ENCODE measurements at regions not wholly inside any gene's neighbourhood (a gene's known extent, or its start where the extent isn't known, plus 50 kb on each side); places are given as distances from the start of the nearest gene placed in this dataset.

DNA sequence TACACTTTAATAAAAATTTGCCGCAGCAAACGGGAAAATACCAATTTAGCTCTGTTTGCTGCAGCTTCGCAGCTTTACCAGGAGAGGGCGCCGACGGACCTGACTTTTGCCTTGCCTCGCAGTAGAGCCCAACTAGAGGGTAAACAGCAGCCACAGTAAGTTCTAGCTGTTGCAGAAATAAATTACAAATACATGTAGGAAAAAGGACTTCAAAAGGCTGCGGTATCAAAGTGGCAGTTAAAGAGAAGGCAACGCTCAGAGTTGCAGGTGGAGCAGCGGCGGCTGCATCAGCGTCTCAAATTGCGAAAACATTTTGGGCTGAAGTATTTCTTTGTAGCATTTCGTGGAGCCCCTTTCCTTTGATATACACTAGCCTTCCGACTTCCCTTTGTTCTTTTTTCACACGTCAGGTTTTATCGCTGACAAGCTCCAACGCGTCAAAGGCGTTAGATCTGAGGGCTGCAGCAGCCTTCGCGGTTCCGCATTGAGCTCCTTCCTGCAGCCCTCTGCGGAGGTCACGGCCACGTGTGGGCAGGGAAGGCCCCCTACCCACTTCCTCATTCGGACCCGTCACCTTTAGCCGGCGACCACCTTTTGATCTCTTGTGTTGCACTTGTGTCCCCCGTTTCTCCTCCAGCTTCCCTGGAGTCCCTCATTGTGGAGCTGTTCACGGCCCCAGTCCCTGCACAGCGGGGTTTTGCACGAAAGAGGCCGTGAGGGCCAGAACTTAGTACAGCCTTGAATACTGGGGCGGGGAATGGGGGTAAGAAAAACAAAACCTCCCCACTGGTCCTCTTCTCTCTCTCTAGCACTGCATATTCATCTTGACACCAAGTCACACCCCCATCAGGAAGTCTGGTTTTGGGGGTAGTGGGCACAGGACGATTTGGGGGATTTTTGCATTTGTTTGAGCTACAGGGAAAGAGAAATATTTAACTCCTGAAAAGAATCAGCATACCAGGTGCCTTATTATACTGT lies 72.8 kb downstream of the S1PR1 start:
- Mint-ChIP-seq H3K4me1 (ENCODE audit: low read depth in 2 of 2) (peaks cover 78 to 85% of the 10 kb centered on the region in 2 donors), H3K27me3 (no peaks in the 10 kb centered on the region), H3K9me3 (no peaks in the 10 kb centered on the region), H3K36me3 (no peaks in the 10 kb centered on the region), H3K27ac (peak overlapping the region; percentile 78 to 89), H3K4me3 (peak overlapping the region; percentile 86)
- ATAC-seq (peak; percentile 75 to 78), DNase-seq (ENCODE audit: low spot score) (peak; percentile 75)

GRCh38 chr1:101310506-101310905 lies 73.7 kb downstream of the S1PR1 start:
- H3K4me1 Mint-ChIP-seq (ENCODE audit: low read depth in 2 of 2) = peaks cover 84 to 85% of the 10 kb centered on the region in 2 donors
- no peak for ATAC-seq

GRCh38 chr1:101311146-101311920 lies 74.5 kb downstream of the S1PR1 start:
- Mint-ChIP-seq H3K4me1 (ENCODE audit: low read depth in 2 of 2) (peaks cover 83 to 84% of the 10 kb centered on the region in 2 donors), H3K36me3 (no peaks in the 10 kb centered on the region), H3K27me3 (no peaks in the 10 kb centered on the region), H3K9me3 (no peaks in the 10 kb centered on the region), H3K27ac (peak overlapping the region; percentile 78 to 89), H3K4me3 (peak overlapping the region; percentile 86)
- ATAC-seq = no peak
- no peak for DNase-seq (ENCODE audit: low spot score)

More at GRCh38 chr1:101310506-101310905, 73.7 kb downstream of the S1PR1 start:
- Mint-ChIP-seq H3K4me3 (peak overlapping the region; percentile 86), H3K27ac (peak overlapping the region; percentile 78 to 89), H3K9me3 (no peaks in the 10 kb centered on the region), H3K27me3 (no peaks in the 10 kb centered on the region), H3K36me3 (no peaks in the 10 kb centered on the region)
- no peak for DNase-seq (ENCODE audit: low spot score)

GRCh38 chr1:101312147-101312546 lies 75.3 kb downstream of the S1PR1 start:
- Mint-ChIP-seq H3K4me1 (ENCODE audit: low read depth in 2 of 2) (peaks cover 77 to 79% of the 10 kb centered on the region in 2 donors), H3K9me3 (no peaks in the 10 kb centered on the region), H3K27me3 (no peaks in the 10 kb centered on the region), H3K4me3 (peak overlapping the region; percentile 86), H3K36me3 (no peaks in the 10 kb centered on the region), H3K27ac (peak overlapping the region; percentile 78 to 89)
- DNase-seq (ENCODE audit: low spot score) (no peak), ATAC-seq (peak; percentile 37 to 56)

GRCh38 chr1:101313356-101313755 lies 76.5 kb downstream of the S1PR1 start:
- Mint-ChIP-seq H3K4me1 (ENCODE audit: low read depth in 2 of 2) (peaks cover 71 to 72% of the 10 kb centered on the region in 2 donors), H3K36me3 (no peaks in the 10 kb centered on the region), H3K27ac (peak overlapping the region; percentile 78 to 89), H3K9me3 (no peaks in the 10 kb centered on the region), H3K27me3 (no peaks in the 10 kb centered on the region), H3K4me3 (peak overlapping the region; percentile 86)
- DNase-seq (ENCODE audit: low spot score) = no peak
- ATAC-seq = no peak

DNA sequence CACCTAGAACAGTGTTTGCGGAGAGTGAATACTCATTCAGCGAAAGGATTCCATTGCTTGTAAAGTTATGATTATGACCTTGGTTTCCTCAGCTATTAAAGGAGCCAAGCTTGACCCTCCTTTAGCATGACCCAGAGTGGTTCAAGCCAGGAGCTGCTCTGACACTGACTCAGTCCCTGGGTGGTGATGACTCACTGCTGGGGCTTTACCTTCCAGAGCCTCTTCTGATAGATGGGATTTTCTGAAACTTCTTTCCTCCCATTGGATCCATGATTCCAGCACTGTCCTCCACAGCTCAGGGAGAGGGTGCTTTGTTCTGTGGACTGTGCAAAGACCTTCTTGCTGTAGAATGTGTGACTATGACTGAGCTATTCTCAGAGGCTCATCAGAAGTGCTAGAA lies 77.4 kb downstream of the S1PR1 start:
- peak; percentile 77 to 82 for ATAC-seq
- peaks cover 65 to 66% of the 10 kb centered on the region in 2 donors for H3K4me1 Mint-ChIP-seq (ENCODE audit: low read depth in 2 of 2)
- H3K36me3 Mint-ChIP-seq = no peaks in the 10 kb centered on the region
- H3K27me3 Mint-ChIP-seq = no peaks in the 10 kb centered on the region
- no peaks in the 10 kb centered on the region for H3K9me3 Mint-ChIP-seq
- DNase-seq (ENCODE audit: low spot score) = peak; percentile 70
- peak overlapping the region; percentile 78 to 89 for H3K27ac Mint-ChIP-seq
- H3K4me3 Mint-ChIP-seq = peak overlapping the region; percentile 13

GRCh38 chr1:101316256-101316655 lies 79.4 kb downstream of the S1PR1 start:
- no peak for DNase-seq (ENCODE audit: low spot score)
- H3K9me3 Mint-ChIP-seq = no peaks in the 10 kb centered on the region
- H3K27me3 Mint-ChIP-seq = no peaks in the 10 kb centered on the region
- H3K4me1 Mint-ChIP-seq (ENCODE audit: low read depth in 2 of 2) = peaks cover 45 to 48% of the 10 kb centered on the region in 2 donors
- no peak overlapping the region for H3K4me3 Mint-ChIP-seq
- ATAC-seq = no peak
- H3K36me3 Mint-ChIP-seq = no peaks in the 10 kb centered on the region
- H3K27ac Mint-ChIP-seq = no peak overlapping the region

- ATAC-seq (no peak), DNase-seq (ENCODE audit: low spot score) (no peak)
- H3K36me3 Mint-ChIP-seq = no peaks in the 10 kb centered on the region
- no peak overlapping the region for H3K4me3 Mint-ChIP-seq
- no peaks in the 10 kb centered on the region for H3K9me3 Mint-ChIP-seq
- H3K4me1 Mint-ChIP-seq (ENCODE audit: low read depth in 2 of 2) = peaks cover 40 to 48% of the 10 kb centered on the region in 2 donors
- H3K27me3 Mint-ChIP-seq = no peaks in the 10 kb centered on the region
- no peak overlapping the region for H3K27ac Mint-ChIP-seq
Measured at GRCh38 chr1:101316799-101317198, 80.0 kb downstream of the S1PR1 start.

DNA sequence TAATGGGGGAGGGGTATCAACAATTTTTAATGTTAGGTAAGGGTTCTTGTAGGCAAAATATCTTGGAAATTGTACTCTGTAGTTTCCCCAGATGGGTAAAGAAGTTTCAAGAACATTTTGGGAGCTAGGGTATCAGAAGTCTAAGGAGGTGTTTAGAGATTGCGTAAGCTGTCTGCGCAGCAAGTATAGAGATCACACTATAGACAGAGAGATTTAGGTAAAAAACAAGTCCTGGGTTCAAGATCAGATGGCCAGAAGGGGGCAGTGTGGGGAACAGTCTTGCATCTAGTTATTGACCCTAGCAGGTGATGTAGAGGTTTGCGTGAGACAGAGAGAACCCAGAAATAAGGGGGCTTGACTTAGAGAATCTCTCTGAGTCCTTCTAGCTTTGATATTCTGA lies 80.8 kb downstream of the S1PR1 start:
- no peak overlapping the region for H3K27ac Mint-ChIP-seq
- H3K4me3 Mint-ChIP-seq = no peak overlapping the region
- ATAC-seq (no peak), DNase-seq (ENCODE audit: low spot score) (no peak)
- no peaks in the 10 kb centered on the region for H3K27me3 Mint-ChIP-seq
- peaks cover 32 to 41% of the 10 kb centered on the region in 2 donors for H3K4me1 Mint-ChIP-seq (ENCODE audit: low read depth in 2 of 2)
- no peaks in the 10 kb centered on the region for H3K36me3 Mint-ChIP-seq
- H3K9me3 Mint-ChIP-seq = no peaks in the 10 kb centered on the region

GRCh38 chr1:101323535-101323934 lies 86.7 kb downstream of the S1PR1 start:
- Mint-ChIP-seq H3K36me3 (no peaks in the 10 kb centered on the region), H3K27ac (no peak overlapping the region), H3K4me3 (no peak overlapping the region), H3K4me1 (ENCODE audit: low read depth in 2 of 2) (peaks cover 0 to 22% of the 10 kb centered on the region in 2 donors), H3K9me3 (peaks cover 2% of the 10 kb centered on the region), H3K27me3 (no peaks in the 10 kb centered on the region)
- ATAC-seq (no peak), DNase-seq (ENCODE audit: low spot score) (no peak)

GRCh38 chr1:101325144-101325543 lies 88.3 kb downstream of the S1PR1 start:
- Mint-ChIP-seq H3K36me3 (peaks cover under 1% of the 10 kb centered on the region), H3K4me1 (ENCODE audit: low read depth in 2 of 2) (peaks cover 4 to 22% of the 10 kb centered on the region in 2 donors), H3K27me3 (no peaks in the 10 kb centered on the region), H3K27ac (peak overlapping the region in 1 of 2 donors; percentile 26), H3K9me3 (peaks cover 2% of the 10 kb centered on the region), H3K4me3 (no peak overlapping the region)
- no peak for ATAC-seq
- no peak for DNase-seq (ENCODE audit: low spot score)

DNA sequence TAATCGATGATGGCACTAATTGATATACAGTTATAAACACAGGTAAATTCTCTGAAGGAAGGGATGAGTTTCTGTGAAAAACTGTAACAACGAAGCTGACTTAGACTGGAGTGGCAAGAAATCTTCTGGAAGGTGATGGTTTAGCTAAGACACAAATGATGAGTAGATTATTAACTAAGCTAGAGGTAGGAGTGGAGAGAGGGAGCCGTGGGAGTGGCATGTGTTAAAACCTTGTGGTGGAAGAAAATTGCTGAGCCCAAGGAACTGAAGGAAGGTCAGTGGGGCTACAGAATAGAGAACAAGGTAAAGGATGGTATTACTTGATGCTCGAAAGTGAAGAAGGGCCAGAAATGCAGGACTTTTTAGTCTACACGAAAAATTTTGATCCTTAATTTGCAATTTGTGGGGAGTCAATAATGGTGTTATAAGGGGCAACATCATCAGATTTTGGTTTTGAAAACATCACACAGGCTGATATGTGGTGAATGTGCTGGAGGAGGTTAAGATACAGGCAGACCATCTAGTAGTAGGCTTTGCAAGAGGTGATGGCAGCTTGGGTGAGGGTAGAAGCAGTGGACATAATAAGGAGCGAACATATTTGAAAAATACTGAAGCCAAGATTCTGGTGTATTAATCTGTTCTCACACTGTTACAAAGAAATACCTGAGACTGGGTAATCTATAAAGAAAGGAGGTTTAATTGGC lies 93.8 kb downstream of the S1PR1 start:
- Mint-ChIP-seq H3K36me3 (peaks cover 25% of the 10 kb centered on the region), H3K4me3 (peak overlapping the region; percentile 42), H3K4me1 (ENCODE audit: low read depth in 2 of 2) (peaks cover 39 to 49% of the 10 kb centered on the region in 2 donors), H3K27me3 (no peaks in the 10 kb centered on the region), H3K9me3 (peaks cover 20% of the 10 kb centered on the region), H3K27ac (peak overlapping the region; percentile 73 to 77)
- ATAC-seq (no peak), DNase-seq (ENCODE audit: low spot score) (no peak)

- peak overlapping the region; percentile 73 to 77 for H3K27ac Mint-ChIP-seq
- no peak for ATAC-seq
- H3K27me3 Mint-ChIP-seq = no peaks in the 10 kb centered on the region
- peaks cover 44 to 55% of the 10 kb centered on the region in 2 donors for H3K4me1 Mint-ChIP-seq (ENCODE audit: low read depth in 2 of 2)
- DNase-seq (ENCODE audit: low spot score) = no peak
- H3K36me3 Mint-ChIP-seq = peaks cover 32% of the 10 kb centered on the region
- H3K4me3 Mint-ChIP-seq = peak overlapping the region; percentile 42
- peaks cover 25% of the 10 kb centered on the region for H3K9me3 Mint-ChIP-seq
Measured at GRCh38 chr1:101331794-101332193, 95.0 kb downstream of the S1PR1 start.
